Dermis microvascular lymphatic vessel endothelial cell (primary cell): ENCODE measurements at regions not wholly inside any gene's neighbourhood (a gene's known extent, or its start where the extent isn't known, plus 50 kb on each side); places are given as distances from the start of the nearest gene placed in this dataset.

Source experiments
- DNase-seq, 2 donors: peaks; one replicate each; pipeline versions ENCODE4 v3.0.0 to v3.0.0-alpha.2; 2010; ENCODE audit warnings: low read depth in 2 of 2

- DNase-seq, result no peak
Observed at GRCh38 chr4:177692907-177693306, 250.7 kb upstream of the AGA start.

DNA sequence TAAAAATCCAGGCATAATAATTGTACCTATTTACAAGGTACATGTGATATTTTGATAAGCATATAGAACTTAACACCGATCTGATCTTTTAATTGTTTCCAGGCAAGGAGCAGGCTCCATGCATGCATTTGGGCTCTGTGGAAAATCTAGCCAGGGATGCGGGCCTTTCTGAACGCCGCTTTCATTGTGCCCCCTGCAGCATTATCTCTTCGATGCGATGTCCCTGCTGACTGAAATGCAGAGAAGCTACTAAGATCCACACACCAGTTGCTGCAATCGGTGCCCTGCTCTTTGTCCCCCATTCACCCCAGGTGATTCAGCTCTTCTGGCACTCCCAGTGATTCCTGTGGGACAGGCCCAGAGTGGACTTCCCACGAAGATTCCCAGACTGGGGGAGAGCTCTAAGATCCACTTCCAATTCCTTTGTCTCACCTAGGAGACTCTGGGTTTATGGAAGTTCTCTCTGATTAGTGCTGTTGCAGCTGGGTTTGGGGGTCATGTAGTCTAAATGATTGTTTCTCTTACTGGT, 254.3 kb upstream of the AGA start:
- no peak for DNase-seq

DNA sequence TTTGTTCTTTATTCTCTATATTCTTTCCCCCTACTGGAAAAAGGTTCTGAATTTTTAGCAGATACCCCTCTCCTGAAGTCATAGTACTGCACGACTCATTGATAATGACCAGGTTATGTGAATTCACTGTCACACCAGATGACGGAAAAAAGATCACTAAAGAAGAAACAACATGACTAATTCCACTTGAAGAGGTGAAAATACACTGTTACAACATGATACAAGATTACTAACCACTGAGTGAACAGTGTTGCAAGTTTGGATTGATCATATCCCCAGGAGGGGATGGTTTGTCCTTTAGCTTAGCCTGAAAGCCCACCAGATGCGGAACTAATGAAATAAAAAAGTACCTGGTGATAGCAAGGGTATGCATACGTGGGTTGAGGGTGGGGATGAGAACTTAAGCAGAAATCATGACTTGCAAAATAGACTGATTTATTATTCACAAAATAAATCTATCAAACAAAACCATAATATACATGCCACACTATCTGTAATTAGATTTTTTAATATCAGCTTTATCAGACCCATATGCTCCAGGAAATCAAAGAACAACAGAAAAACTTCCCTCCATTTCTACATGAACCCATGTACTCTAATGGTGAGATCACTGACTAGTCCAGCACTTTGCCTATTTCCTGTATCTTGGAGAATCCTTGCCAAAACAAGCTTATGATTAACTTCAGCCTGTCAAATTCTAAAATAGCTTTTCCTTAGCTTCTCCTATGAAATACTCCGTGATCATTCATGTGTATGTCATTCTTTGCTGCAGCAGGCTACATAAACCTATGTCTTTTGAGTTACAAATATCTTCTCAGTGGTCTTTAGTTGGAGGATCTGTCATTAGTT, 257.4 kb upstream of the AGA start:
- DNase-seq, result peak in 1 of 2 donors; percentile 32

DNA sequence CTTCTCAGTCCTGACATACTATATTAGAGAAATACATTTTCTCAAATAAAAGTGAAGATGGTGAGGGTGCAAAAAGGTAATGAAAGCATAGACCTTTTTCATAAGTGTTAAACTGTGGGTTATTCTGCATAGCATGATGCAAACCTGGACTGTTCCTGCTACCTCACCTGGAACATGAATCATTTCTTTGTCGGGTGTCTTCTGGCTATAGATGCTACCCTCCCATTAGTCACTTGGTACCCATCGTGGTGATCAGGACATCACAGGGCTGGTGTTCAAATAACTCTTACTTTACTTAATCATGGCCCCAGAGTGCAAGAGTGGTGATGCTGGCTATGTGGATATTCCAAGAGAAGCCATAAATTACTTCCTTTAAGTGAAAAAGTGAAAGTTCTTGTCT, 264.7 kb upstream of the AGA start:
- no peak for DNase-seq

DNA sequence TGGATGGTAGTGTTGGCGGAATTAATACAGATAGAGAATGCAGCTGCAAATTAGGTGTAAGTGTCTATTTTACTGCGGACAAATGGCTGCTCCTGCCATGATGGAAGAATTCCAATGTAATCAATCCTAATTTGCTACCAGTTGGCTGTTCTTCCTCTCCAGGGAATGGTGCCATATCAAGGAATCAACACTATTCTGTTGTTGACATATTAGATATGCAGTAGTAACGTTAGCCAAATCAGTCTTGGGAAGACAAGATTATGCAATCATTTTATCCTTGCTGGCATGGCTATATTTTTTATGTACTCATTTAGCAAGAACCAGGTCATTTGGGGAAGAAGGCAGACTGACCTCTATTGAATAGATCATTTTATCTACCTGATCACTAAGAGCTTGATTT, 271.2 kb upstream of the AGA start:
- no peak for DNase-seq

- DNase-seq, result no peak
Observed at GRCh38 chr4:177717407-177717806, 275.2 kb upstream of the AGA start.

DNA sequence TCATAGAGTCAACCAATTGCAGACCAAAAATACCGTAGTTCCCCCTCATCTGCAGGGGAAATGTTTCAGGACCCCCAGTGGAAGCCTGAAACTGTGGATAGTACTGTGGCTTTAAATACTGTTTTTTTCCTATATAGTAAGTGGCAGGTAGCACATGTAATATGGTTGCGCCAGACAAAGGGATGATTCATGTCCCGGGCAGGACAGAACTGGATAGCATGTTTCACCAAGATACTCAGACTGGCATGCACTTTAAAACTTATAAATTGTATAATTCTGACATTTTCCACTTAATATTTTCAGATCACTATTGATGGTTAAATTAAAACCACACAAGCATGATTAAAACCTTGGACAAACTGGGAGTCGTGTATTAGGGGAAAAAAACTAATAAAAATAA, 276.3 kb upstream of the AGA start:
- DNase-seq, result no peak

GRCh38 chr4:177726111-177726510, 283.9 kb upstream of the AGA start:
- no peak for DNase-seq

- DNase-seq, result no peak
Observed at GRCh38 chr4:177728361-177729152, 286.3 kb upstream of the AGA start.

DNA sequence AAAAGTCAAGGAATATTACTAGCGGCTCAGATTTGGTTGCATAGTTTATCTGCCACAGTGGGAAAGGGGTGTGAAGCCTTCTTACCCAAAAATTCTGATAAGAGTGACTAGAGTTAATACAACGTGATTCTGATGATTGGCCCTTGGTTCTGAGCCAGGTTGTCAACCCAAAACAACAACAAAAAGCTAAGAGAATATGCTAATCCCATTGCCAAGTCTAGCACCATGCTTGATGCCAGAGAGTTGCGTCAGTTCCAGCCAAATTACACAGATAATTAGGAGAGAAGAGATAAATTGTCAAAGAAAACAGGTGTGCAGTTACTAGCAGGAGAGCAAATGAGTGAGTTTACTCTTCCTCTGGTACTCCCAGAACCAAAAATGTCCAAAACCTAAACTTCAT, 287.4 kb upstream of the AGA start:
- DNase-seq, result no peak

- DNase-seq, result no peak
Observed at GRCh38 chr4:177737387-177737940, 295.2 kb upstream of the AGA start.

DNA sequence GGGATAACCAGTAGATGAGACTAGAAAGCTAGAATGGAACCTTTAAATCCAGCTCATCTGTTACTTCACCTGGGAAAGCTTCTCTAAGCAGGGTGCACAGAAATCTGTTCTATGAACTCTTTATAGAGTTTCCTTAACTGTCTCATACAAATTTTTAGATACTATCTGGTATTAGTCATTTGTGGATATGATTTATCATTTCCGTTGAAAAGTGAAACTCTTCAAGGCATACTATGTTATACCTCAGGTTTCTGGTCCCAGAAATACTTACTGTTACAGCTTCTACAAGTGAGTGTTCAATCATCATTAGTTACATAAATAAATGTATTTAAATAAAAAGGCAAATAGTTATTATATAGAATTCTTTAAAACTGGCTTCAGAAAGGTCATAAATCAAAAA, 298.3 kb upstream of the AGA start:
- DNase-seq, result peak in 1 of 2 donors; percentile 5

DNA sequence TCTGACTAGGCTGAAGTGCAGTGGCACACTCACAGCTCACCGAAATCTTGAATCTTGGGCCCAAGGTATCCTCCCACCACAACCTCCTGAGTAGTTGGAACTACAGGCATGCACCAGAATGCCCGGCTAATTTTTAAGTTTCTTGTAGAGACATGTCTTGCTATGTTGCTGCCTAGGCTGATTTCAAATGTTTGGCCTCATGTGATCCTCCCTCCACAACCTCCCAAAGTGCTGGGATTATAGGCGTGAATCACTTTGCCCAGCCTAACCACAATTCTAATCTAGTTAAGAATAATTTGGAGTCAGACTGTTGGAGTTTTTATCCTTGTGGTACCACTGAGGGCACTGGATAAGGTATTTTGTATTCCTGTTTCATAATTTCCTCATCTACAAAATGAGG, 317.5 kb upstream of the AGA start:
- no peak for DNase-seq

DNA sequence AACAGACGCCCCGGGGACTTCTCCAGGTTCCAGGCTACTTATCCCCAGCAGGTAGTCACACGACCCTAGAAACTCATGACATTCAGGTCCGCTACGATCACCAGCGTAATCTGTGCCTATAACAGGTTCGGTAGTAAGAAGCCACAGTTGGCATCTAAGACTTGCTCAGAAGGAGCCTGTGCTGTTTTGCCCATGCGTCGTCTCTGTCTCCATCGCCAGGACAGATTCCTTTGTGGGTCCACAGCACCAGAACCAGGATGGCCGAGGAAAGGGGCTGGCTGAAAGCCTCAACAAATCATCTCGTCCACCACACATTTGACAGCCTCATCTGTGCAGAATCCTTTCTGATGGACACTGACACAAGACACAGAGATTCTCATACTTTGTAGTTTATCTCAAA, 319.5 kb upstream of the AGA start:
- DNase-seq, result no peak

- no peak for DNase-seq
Observed at GRCh38 chr4:177769155-177769554, 326.9 kb upstream of the AGA start.

- no peak for DNase-seq
Observed at GRCh38 chr4:177770776-177771175, 328.5 kb upstream of the AGA start.

DNA sequence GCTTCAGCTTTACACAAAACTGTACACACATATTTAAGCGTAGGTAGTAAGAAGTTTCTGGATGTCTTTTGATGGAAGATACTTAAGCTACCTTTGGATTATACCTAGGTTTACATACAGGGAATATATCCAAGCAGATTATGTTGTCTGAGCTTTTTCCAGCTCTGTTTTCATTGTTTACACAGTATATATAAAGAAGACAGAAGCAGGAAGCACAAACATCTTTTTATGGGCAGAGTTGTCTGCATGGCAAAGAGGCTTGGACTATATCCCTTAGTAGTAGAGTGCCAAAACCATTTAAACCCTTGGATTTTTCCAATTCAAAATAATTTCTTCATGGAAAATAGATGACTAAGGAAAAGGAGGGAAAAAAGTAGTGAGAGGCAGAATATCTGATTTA, 329.4 kb upstream of the AGA start:
- DNase-seq, result no peak

- no peak for DNase-seq
Observed at GRCh38 chr4:177778623-177779022, 336.4 kb upstream of the AGA start.

DNA sequence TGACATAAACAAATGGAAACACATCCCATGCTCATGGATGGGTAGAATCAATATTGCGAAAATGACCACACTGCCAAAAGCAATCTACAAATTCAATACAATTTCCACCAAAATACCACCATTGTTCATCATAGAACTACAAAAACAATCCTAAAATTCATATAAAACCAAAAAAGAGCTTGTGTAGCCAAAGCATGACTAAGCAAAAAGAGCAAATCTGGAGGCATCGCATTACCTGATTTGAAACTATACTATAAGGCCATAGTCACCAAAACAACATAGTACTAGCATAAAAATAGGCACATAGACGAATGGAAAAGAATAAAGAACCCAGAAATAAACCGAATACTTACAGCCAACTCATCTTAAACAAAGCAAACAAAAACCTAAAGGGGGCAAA, 342.8 kb upstream of the AGA start:
- no peak for DNase-seq

GRCh38 chr4:177789610-177790009, 347.4 kb upstream of the AGA start:
- DNase-seq, result no peak

DNA sequence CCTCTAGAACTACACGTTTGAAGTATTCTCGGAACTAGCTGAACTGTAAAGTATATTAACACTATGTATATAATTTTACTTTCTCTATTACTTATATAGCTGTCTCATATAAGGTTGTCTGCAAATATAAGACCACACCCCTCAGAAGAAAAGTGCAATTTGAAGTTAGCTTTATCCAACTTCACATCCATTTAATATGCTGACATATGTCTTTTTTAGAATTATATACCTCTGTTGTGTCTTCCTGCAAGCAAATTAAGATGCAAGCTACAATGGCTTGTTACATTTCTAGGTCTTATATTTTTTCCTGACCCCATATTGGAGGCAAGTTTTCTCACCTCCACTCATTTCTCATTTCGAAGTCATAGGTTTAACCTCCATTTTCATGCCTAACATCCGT, 349.0 kb upstream of the AGA start:
- no peak for DNase-seq

- DNase-seq, result no peak
Observed at GRCh38 chr4:177796841-177797240, 354.6 kb upstream of the AGA start.
